ENCODE measurements at regions not wholly inside any gene's neighbourhood (a gene's known extent, or its start where the extent isn't known, plus 50 kb on each side); places are given as distances from the start of the nearest gene placed in this dataset.

DNA sequence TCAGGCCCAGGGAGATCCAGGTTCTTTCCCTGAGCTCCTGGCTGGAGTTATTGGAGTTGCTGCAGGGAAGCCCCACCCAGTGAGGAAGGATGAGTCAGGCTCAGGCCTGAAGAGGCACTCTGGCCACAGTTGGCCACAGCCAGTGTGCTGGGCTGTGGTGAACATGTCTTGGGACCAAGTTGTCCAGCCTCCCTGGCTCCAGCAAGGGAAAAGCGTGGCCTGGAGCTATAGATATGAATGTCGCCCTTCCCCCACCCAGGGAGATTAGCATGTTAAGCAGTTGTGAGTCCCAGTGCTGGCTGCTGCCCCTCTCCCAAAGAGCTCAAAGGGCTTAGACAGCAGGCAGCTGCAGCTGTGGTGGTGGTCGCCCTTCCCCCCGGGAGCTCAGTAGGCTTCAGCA, 963.2 kb downstream of the ROBO2 start:
- DNase-seq (ENCODE audit: low read depth) = no peak

DNA sequence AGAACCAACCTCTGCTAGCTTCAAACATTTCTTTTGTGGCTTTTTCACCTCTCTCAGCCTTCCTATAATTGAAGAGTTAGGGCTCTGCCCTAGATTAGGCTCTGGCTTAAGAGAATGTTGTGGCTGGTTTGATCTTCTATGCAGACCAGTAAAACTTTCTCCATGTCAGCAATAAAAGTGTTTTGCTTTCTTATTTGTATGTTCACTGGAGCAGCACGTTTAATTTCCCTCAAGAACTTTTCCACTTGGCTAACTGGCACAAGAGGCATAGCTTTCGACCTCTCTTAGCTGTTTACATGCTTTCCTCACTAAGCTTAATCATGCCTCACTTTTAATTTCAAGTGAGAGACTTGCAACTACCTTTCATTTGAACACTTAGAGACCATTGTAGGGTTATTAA, 964.7 kb downstream of the ROBO2 start:
- no peak for DNase-seq (ENCODE audit: low read depth)

DNA sequence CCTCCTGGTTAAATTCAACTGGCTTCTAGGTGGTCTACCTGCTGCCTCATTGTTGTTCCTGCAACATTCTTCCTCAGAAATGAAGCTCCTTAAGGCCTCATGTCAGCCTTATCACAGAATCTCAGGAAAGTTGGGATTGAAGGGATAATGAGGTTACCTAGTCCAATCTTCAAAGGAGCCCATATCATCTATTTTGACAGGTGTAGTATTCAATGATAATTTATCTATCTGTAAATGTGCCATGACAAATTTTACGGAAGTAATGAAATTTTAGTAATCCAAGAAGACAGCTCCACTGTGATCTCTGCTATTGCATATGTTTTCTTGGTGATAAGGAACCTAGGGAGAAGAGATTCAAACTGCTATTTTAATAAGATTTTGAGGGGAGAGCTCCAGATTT, 973.8 kb downstream of the ROBO2 start:
- no peak for DNase-seq (ENCODE audit: low read depth)

DNA sequence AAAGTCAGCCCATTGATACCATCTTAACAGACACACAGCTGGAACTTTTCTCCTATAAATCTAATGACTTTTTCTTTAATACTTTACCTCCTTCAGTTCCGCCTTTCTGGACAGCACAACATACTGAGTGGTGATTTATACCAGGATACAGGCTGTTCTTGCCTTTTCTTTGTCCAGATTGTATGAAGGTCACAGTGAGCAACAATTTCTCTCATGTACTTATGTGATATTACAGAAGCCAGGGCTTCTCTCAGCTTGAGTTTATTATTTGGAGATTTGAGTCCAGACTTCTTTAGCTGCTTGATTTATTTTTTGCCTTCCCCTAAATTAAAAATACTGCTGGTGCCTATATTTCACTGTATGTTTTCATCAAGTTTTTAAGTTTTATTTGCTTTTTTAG, 976.0 kb downstream of the ROBO2 start:
- DNase-seq (ENCODE audit: low read depth) = no peak

DNA sequence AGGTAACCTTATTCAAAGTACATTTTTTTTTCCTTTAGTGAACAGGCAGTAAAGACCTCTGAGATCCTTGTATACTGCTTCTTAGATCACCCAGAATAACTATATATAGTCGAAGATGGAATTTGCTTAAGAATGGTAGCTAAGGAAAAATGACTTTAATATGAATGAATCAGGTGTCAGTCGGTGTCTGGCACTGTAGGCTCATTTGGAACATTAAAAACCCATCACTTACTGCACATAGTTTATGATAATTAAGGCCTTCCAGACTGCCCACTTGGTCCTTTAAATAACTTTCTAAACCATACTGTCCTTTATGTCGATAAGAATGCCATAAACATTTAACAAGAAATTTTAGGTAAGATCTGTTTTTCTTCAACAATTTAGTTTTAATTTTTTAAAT, 981.8 kb downstream of the ROBO2 start:
- no peak for DNase-seq (ENCODE audit: low read depth)

DNA sequence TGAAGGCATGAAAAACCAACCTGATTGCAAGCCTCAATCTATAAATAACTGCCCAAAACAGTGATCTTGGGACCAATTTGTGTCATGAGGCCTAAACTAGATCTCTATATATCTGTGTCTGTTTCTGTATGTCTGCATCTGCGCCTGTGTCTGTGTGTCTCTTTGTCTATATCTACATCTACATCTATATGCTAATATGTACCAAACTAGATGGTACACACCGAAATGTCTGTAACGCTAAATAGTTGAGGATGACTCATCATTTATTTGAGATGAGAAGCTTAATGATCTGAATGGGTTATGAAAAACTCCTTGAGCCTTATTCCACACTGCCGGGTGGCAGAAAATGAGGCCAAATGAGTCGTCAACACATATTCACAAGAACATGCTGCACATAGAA, 982.3 kb downstream of the ROBO2 start:
- no peak for DNase-seq (ENCODE audit: low read depth)

DNA sequence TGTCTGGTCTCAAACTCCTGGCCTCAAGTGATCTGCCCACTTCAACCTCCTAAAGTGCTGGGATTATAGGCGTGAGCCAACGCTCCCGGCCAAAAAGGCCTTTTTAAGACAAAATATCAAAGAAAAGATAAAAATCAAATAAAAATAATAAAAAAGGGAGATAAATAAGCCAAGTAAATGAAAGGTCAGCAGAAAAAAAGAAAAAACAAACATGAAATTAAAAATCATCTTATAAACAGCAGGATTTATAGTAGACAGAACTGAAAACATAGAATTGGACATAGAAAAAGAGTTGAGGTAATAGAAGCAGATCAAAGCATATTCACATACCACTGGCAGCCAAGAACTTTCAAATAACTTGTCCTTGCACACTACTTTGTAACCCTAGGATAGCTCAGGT, 983.4 kb downstream of the ROBO2 start:
- no peak for DNase-seq (ENCODE audit: low read depth)

DNA sequence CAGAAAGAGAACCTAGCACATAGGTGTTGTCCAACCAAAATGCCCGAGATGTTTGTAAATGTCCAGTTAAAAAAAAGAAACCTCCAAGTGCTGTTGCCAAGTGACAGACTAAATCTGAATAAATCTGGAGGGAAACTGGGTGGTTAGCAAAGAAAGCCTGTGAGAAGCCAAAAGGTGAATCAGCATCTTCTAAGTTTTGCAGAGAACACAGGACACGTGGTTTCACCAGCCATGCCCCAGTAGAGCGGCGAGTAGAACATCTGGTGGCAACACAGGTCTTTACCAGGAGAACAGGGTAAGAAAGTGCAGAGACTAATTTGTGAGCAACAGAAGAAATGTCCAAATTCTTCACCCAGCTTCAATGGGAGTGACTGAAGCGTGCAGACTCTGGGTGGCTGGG, 986.0 kb downstream of the ROBO2 start:
- no peak for DNase-seq (ENCODE audit: low read depth)

DNA sequence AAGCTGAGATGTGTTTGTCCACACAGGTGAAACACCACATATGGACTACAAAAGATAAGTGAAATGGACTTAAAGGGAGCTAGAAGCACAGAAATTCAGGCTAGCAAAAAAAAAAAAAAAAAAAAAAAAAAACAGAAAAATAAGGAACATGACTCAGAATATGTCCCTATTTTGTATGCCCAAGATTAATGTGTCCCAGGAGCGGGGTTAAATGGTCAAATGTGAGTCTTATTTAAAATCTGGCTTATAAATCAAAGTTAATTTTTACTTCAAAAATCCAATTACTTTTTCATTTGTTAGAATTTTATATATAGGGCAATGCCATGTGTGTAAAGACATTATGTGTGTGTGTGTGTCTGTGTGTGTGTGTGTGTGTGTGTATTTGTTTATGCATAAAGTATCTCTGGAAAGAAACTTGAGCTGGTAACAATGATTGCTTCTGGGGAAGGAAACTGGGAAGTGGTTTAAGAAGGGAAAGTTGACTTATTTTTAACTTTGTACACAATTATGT, 986.5 kb downstream of the ROBO2 start:
- DNase-seq (ENCODE audit: low read depth) = no peak

DNA sequence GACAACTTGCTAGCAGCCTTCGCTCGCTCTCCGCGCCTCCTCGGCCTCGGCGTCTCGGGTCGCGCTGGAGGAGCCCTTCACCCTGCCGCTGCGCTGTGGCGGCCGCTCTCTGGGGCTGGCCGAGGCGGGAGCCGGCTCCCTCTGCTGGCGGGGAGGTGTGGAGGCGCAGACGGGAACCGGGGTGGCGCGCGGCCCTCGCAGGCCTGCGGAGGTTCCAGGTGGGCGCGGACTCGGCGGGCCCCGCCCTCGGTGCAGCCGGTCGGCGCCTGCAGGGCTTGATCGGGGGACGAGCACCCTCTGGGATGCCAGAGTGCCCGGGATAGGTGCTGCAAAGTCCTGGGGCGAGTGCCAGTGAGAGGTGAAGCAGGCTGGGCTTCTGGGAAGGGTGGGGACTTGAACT, 989.9 kb downstream of the ROBO2 start:
- no peak for DNase-seq (ENCODE audit: low read depth)

DNA sequence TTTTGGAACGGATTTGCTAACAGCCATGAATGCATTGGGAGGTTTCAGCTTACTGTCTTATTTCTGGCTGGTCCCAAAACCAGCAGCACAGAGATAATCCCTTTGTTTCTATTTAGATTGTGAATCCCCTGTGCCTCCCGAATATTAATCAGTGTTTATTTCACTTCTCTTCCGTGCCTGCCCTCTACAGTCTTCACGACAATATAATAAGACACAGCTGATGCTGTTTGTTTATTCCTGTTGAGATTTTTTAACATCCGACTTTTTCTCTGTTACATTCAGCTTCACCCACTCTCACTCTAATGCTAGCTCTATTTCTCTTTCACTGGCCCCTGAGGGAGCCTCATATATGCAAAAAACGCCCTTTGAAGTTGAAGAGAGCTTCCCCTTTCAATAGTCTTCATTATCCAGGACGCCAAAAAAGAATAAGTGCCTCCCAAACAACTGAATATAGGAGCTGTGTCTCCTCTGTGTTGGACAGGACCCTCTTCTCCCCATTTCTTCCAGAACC, 995.3 kb downstream of the ROBO2 start:
- DNase-seq (ENCODE audit: low read depth) = no peak

DNA sequence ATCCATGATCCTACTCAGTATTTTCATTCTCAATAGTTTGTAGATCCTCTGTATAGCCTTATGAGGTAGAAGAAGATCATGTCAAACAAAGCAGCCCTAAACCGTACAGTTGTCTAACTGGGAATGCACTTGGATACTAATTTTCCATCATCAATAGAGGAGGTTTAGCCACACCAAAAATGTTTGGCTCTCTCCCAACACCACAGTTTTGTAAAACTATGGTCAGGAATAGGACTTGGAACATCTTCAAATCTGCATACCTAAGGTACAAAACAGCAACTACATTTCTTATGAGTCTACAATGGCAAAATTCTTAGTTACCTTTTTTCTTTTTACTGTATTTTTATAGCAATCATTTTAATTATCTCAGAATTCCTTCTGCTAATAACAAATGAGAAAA, 1001.6 kb downstream of the ROBO2 start:
- DNase-seq (ENCODE audit: low read depth) = no peak

DNA sequence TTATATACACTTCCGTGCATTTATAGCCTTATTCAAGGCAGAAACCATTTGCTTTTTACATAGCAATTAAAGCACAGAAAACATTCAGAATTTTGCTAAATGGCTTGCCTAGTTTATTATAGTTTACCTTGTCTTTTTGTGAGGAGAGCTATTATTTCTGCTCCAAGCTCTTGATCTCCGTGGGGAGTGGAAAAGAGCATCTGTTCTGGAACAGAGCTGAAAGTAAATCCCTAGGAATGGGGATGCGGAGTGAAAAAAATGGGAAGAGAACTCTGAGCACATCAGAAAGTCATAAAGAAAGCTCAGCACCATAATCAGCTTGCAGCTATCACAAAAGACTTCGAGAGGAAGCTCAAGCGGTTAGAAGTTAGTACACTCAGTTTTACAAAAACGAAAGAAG, 1006.7 kb downstream of the ROBO2 start:
- DNase-seq (ENCODE audit: low read depth) = no peak

DNA sequence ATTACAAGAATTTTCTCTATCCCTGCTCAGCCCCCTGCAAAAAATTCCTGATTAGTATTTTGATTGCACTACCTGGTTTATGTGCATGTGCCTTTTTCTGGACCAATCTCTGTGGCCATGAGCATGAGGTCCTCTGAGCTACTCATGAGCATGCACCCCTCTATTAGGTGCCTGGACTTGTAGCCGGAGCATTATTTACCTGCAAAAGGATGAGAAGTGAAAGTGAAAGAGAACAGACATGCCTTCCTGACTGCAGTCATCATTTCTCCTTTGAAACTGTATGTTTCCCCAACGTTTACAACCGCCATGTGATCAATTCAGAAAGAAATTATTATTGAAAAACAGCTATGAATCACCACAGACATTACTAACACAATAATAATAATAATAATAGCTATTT, 1008.8 kb downstream of the ROBO2 start:
- DNase-seq (ENCODE audit: low read depth) = no peak

DNA sequence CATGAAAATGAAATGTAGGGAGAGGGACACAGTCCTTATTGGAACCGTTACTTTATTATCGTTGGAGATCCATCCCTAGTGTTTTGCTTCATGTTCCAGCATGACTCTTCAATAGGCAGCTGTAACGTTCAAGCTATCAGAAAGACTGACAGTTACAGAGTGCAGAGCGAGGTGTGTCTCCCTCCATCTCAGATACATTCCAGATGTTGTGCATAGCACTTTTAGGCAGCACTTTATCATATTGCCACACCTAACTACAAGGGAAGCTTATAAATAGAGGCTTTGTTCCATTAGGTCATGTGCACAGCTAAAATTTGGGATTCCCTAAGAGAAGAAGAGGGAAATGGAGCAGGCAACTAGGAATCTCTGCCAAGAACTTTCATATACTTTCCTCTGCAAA, 1009.6 kb downstream of the ROBO2 start:
- no peak for DNase-seq (ENCODE audit: low read depth)

DNA sequence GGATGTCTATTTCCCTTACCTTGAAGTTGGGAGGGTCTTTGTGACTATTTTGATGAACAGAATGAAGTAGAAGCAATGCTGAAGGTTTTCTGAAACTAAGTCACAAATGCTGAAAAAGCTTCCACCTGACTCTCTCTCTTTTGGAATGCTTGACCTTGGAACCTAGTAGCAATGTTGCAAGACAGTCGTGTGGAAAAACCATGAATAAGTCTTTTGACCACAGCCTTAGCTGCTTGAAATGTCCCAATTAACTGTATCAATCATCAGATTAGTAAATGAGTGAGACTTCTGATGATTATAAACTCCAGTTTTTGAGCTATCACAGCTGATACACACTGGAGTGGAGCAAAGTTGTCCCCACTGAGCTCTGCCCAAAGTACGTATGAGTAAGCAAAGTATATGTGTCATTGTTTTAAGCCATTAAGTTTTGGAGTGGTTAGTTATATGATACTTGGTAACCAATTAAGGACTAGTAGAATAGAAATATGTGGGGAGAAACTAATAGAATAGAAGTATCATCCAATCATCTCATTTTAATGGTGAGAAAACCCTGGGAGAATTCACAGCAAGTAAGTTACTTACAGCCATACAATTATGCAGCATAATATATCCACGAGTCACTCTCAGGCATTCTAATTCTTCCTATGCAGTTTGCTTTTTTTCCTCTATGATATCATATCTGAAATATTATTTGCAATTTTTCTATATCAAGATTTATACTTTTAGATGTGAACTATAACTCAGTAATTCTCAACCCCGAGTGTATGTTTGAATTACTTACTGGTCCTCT, 1010.6 kb downstream of the ROBO2 start:
- no peak for DNase-seq (ENCODE audit: low read depth)

DNA sequence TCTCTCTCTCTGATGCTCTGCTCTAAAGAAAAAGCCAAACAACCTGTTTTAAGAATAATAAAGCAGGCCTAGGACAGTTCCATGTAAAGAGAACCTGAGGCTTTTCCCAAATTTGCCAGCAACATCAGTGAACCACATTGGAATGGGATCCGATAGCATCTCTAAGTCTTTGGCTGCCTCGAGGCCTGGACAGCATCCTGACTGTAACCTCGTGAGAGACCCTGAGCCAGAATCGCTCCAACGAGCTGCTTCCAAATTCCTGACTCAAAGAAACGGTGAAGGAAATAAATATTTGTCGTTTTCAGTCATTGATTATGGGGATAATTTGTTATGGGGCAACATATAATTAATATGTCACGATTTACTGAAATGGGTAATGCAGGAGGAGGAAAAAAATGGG, 1012.8 kb downstream of the ROBO2 start:
- DNase-seq (ENCODE audit: low read depth) = no peak

DNA sequence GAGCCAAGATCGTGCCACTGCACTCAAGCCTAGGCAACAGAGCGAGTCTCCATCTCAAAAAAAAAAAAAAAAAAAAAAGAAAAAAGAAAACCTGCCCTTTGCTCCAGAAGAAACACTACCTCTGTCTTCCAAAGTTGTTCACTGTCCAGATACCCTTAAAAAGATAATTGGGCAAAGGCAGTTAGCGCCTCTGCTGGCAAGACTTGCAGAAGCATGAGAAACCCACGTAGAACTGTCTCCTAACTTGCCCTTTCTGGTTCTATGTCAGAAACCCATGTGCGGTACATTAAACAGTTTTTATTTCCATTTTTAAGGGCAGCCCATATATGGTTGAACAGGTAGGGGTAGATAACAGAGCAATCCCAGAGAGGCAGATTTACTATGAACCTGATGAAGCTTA, 1026.4 kb downstream of the ROBO2 start:
- no peak for DNase-seq (ENCODE audit: low read depth)

DNA sequence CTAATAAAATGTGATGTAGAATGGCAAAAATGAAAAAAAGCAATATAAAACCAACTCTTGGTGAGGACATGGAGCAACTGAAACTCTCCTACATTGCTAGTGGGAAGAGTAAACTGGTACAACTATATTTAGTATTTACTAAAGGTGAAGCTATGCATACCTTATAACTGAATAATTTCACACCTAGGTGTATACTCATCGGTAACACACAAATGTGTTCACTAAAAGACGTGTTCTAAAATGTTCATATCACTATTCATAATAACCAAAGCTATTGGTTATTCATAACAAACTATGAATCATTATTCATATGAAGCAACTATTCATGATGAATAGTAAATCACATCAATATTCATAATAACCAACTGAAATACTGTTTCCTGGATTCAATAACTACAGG, 1030.3 kb downstream of the ROBO2 start:
- DNase-seq (ENCODE audit: low read depth) = no peak

DNA sequence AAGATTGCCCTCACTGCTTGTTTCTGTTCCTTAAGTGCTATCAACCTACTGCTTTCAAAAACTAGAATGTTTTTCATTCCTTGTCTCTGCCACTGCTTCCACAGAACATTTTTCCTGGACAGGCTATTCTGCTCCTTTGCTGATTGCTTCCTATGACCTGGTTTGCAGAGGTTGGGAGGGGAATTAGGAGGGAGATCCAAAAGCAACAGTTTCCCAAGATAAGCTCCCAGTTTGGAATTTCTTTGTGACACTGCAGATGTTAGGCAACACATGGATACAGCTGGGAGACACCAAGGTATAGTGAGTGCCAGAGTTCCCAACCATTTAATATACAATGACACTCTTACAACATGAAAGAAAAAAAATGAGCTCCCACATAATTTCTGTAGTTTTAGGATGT, 1036.5 kb downstream of the ROBO2 start:
- no peak for DNase-seq (ENCODE audit: low read depth)

DNA sequence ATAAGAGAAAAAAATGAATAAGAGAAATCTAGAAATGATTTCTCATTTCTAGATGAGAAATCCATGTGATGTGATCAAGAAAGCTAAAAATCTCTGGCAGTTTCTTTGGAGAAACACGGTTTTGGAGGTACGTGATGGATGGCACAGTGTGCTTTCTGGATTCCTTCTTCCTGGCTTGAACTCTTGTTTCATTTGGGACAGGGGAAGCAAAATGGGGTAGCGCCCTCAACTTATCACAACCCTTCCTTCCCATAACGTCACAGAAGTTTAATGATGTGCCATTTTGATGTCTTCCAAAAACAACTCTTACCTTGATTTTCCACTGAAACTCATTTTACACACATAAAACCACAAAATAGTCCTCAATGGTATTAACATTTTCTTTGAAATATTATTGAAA, 1037.3 kb downstream of the ROBO2 start:
- DNase-seq (ENCODE audit: low read depth) = no peak

DNA sequence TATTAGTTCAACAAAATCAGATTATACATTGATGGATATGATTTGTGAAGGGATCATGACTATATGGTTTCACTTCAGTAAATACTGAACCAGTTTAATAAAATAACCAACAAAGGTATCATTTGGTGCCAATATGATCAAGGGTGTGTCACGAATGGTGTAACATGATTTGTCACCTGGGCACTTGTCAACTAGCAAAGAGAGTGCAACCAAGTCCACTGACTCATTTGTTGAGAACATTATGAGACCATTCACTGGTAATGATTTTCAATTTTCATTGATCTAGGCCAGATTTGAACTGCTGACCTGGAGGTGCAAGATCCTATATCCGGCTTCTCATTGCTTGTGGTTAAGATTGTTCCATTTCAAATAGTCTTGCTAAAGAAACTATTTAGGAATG, 1037.9 kb downstream of the ROBO2 start:
- DNase-seq (ENCODE audit: low read depth) = no peak

DNA sequence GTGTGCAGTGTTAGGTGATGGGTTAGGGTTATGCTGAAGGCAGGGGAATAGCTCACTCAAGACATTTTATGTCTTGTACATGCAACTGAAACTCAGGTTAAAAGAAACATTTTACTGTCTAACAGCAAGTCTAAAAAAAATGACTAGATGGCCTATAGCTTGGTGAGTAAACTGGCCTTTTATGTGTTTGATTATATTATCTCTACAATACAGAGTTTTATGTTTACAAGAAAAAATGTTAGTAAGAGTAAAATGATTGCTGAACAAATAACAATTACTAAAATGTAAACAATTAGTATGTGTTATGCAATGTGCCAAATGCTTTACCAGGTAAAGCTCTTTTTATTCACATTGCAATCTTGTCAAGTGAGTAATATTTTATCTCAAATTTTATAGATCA, 1039.6 kb downstream of the ROBO2 start:
- DNase-seq (ENCODE audit: low read depth) = no peak

DNA sequence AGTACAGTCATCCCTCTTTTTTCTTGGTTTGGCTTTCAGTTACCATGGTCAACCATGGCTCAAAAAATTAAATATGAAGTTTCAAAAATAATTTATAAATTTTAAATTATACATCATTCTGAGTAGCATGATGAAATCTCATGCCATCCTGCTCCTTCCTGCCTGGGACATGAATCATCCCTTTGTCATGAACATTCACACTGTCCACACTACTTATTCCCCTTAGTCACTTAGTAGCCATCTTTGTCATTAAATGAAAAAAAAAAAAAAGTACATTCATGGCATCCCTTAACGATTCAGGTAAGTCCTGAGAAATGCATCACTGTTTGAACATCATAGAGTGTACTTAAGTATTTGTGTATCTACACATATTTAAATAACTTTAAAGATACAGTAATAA, 1046.3 kb downstream of the ROBO2 start:
- no peak for DNase-seq (ENCODE audit: low read depth)

Data from GM04504 (cell line).